Aorta (tissue), 5 donors: ENCODE measurements at regions not wholly inside any gene's neighbourhood (a gene's known extent, or its start where the extent isn't known, plus 50 kb on each side); places are given as distances from the start of the nearest gene placed in this dataset.

ENCODE experiments used
- ATAC-seq: fragments of 200-7000 bp; cut with Tn5 transposase; one replicate; pipeline ENCODE4 v1.9.1; 2022; ENCODE audit warnings: moderate library complexity; ENCODE audit not compliant: low FRiP score
- DNase-seq, 2 donors: peaks; one replicate each; pipeline ENCODE4 v3.0.0-alpha.2; 2020
- H3K27ac ChIP-seq, 2 donors: one replicate each; pipeline ENCODE4 v1.5.1; 2013; ENCODE audit warnings: low read length in 2 of 2, mild to moderate bottlenecking in 2 of 2, moderate library complexity in 2 of 2, control low read depth in 1 of 2, inconsistent platforms in 1 of 2, low read depth in 1 of 2
- H3K27me3 ChIP-seq, 2 donors: one replicate each; pipeline ENCODE4 v1.6.1; 2013; ENCODE audit warnings: control low read depth in 1 of 2, low read length in 1 of 2, mild to moderate bottlenecking in 1 of 2, moderate library complexity in 1 of 2; ENCODE audit not compliant: insufficient read depth in 2 of 2, control insufficient read depth in 1 of 2
- H3K36me3 ChIP-seq, 2 donors: one replicate each; pipeline ENCODE4 v1.6.1; 2013; ENCODE audit warnings: control low read depth in 1 of 2, low read length in 1 of 2, mild to moderate bottlenecking in 1 of 2; ENCODE audit not compliant: insufficient read depth in 2 of 2, control insufficient read depth in 1 of 2
- H3K4me1 ChIP-seq, 2 donors: one replicate each; pipeline ENCODE4 v1.6.1; 2013; ENCODE audit warnings: low read length in 2 of 2, control low read depth in 1 of 2, mild to moderate bottlenecking in 1 of 2, moderate library complexity in 1 of 2; ENCODE audit not compliant: insufficient read depth in 2 of 2, control insufficient read depth in 1 of 2
- H3K4me3 ChIP-seq, 2 donors: one replicate each; pipeline ENCODE4 v1.5.1; 2013; ENCODE audit warnings: low read length in 2 of 2, control low read depth in 1 of 2, mild to moderate bottlenecking in 1 of 2
- H3K9me3 ChIP-seq: one replicate; pipeline ENCODE4 v1.6.1; 2013; ENCODE audit warnings: mild to moderate bottlenecking, low read length; ENCODE audit not compliant: control insufficient read depth
- WGBS, 2 donors: extraction: QIAGEN DNeasy Blood & Tissue Kit; methylation state at CpG; one replicate each; pipeline ENCODE4 v1.1.7; 2013; 5-methylcytosine and 5-hydroxymethylcytosine counted together
- intact Hi-C, 2 donors: fragments of 100-400 bp; cut with DNase I; formaldehyde crosslinking; loops; one replicate each; pipeline versions ENCODE4 v1.14.2 to v1.15.0; 2022
- donor health status: healthy with polysubstance abuse.
- donor health status: Bipolar disorder and iron deficiency.
- donor health status: DM: no; HTN: no; CAD: no.
- donor health status: DM: no; HTN: no; CAD: no.
- donor health status: DM: yes; HTN: yes; CAD: no.

GRCh38 chr11:69567951-69568808, 72.8 kb upstream of the CCND1 start:
- Histone ChIP-seq H3K4me1 (no peaks in the 10 kb centered on the region), H3K36me3 (no peaks in the 10 kb centered on the region), H3K4me3 (no peak overlapping the region), H3K27me3 (peaks cover 0 to 1% of the 10 kb centered on the region in 2 donors), H3K9me3 (no peaks in the 10 kb centered on the region), H3K27ac (no peak overlapping the region)
- ATAC-seq (no peak), DNase-seq (no peak)
- intact Hi-C loops, result no loop called here
- WGBS, 2 donors, result 74 to 75% methylated on average over 18 of the region's 18 CpGs

GRCh38 chr11:69568809-69569097, 72.2 kb upstream of the CCND1 start:
- Histone ChIP-seq H3K27ac (no peak overlapping the region), H3K36me3 (no peaks in the 10 kb centered on the region), H3K9me3 (no peaks in the 10 kb centered on the region), H3K4me1 (no peaks in the 10 kb centered on the region), H3K27me3 (peaks cover 0 to 1% of the 10 kb centered on the region in 2 donors), H3K4me3 (no peak overlapping the region)
- 42 to 43% methylated on average over 4 of the region's 4 CpGs for WGBS, 2 donors
- ATAC-seq (no peak), DNase-seq (no peak)
- intact Hi-C loops, result no loop called here

GRCh38 chr11:69569306-69570200, 71.4 kb upstream of the CCND1 start:
- intact Hi-C loops, result no loop called here

GRCh38 chr11:69572233-69572860, 68.6 kb upstream of the CCND1 start:
- Histone ChIP-seq H3K4me3 (no peak overlapping the region), H3K4me1 (no peaks in the 10 kb centered on the region), H3K27ac (no peak overlapping the region), H3K36me3 (no peaks in the 10 kb centered on the region), H3K9me3 (no peaks in the 10 kb centered on the region), H3K27me3 (peaks cover 0 to 1% of the 10 kb centered on the region in 2 donors)
- WGBS, 2 donors, result 91 to 92% methylated on average over 11 of the region's 11 CpGs
- intact Hi-C loops, result no loop called here
- DNase-seq (no peak), ATAC-seq (no peak)

More at GRCh38 chr11:69569306-69570200, 71.4 kb upstream of the CCND1 start:
- Histone ChIP-seq H3K4me1 (no peaks in the 10 kb centered on the region), H3K36me3 (no peaks in the 10 kb centered on the region), H3K9me3 (no peaks in the 10 kb centered on the region), H3K27me3 (peaks cover 0 to 1% of the 10 kb centered on the region in 2 donors), H3K27ac (no peak overlapping the region), H3K4me3 (no peak overlapping the region)
- DNase-seq (no peak), ATAC-seq (no peak)
- 94% methylated on average over 20 to 21 of the region's 21 CpGs for WGBS, 2 donors

GRCh38 chr11:69572861-69573260, 68.1 kb upstream of the CCND1 start:
- intact Hi-C loops, result no loop called here

GRCh38 chr11:69573761-69574607, 67.0 kb upstream of the CCND1 start:
- H3K27ac ChIP-seq, result no peak overlapping the region
- 67 to 73% methylated on average over 13 of the region's 13 CpGs for WGBS, 2 donors
- no peak for ATAC-seq
- H3K9me3 ChIP-seq, result no peaks in the 10 kb centered on the region
- no peaks in the 10 kb centered on the region for H3K36me3 ChIP-seq
- no peaks in the 10 kb centered on the region for H3K27me3 ChIP-seq
- intact Hi-C loops, result no loop called here
- H3K4me3 ChIP-seq, result no peak overlapping the region
- H3K4me1 ChIP-seq, result no peaks in the 10 kb centered on the region
- no peak for DNase-seq

More at GRCh38 chr11:69572861-69573260, 68.1 kb upstream of the CCND1 start:
- Histone ChIP-seq H3K9me3 (no peaks in the 10 kb centered on the region), H3K36me3 (no peaks in the 10 kb centered on the region), H3K4me1 (no peaks in the 10 kb centered on the region), H3K27ac (no peak overlapping the region), H3K27me3 (peaks cover 0 to 1% of the 10 kb centered on the region in 2 donors), H3K4me3 (no peak overlapping the region)
- DNase-seq (no peak), ATAC-seq (no peak)
- 87 to 88% methylated on average over 5 of the region's 5 CpGs for WGBS, 2 donors

- no peak overlapping the region for H3K27ac ChIP-seq
- 94 to 96% methylated on average over 16 of the region's 16 CpGs for WGBS, 2 donors
- H3K4me3 ChIP-seq, result no peak overlapping the region
- intact Hi-C loops, result no loop called here
- DNase-seq (no peak), ATAC-seq (no peak)
- no peaks in the 10 kb centered on the region for H3K27me3 ChIP-seq
- H3K4me1 ChIP-seq, result no peaks in the 10 kb centered on the region
- H3K9me3 ChIP-seq, result no peaks in the 10 kb centered on the region
- no peaks in the 10 kb centered on the region for H3K36me3 ChIP-seq
Measured at GRCh38 chr11:69574608-69575255, 66.2 kb upstream of the CCND1 start.
